HFF-Myc (cell line): ENCODE measurements at regions not wholly inside any gene's neighbourhood (a gene's known extent, or its start where the extent isn't known, plus 50 kb on each side); places are given as distances from the start of the nearest gene placed in this dataset.

ENCODE experiments used
- DNase-seq: peaks from one replicate; pipeline ENCODE4 v3.0.0-alpha.2; 2011; ENCODE audit warnings: low read depth; ENCODE audit errors: extremely low read depth
- H3K4me3 ChIP-seq: replicated peaks from 2 replicates; pipeline ENCODE4 v1.5.1; 2011; ENCODE audit warnings: low read depth, mild to moderate bottlenecking, control low read depth, low read length
- CTCF ChIP-seq: IDR thresholded peaks from 2 replicates; pipeline ENCODE4 v1.5.1; 2012; ENCODE audit warnings: mild to moderate bottlenecking, low read depth, low read length, control low read depth; ENCODE audit errors: missing control alignments

DNA sequence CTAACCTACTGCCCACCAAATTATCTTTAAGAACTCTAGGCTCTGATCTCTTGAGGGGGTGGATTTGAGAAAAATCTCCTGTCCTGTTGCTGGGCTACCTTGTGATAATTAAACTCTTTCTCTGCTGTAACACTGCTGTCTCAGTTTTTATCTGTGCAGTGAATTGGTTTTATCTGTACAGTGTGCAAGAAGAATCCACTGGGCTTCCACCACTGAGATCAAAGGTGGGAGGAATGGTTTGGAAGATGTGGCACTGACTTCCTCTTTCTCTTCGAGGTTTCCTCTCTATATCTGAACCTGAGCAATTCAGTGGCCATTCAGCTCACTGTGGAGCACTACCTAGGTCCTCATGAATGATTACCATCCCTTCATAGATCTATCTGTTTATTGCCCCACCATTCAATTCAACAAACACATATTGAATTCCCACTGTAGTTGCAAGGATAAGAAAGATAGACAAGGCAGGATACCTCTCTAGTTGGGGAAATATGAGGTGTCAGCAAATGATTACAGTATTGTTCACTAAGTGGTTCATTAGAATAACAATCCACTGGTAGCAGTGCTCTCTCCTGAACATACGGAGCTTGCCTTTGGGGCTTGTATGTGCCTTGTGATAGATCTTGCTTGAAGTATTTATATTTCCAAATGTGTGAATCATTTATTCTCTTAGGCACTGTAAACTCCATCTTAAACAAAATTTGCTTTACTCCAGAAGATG lies 172.1 kb upstream of the ARG1 start:
- DNase-seq = no peak
- H3K4me3 ChIP-seq = no peak overlapping the region
- TF ChIP-seq CTCF = no peak

DNA sequence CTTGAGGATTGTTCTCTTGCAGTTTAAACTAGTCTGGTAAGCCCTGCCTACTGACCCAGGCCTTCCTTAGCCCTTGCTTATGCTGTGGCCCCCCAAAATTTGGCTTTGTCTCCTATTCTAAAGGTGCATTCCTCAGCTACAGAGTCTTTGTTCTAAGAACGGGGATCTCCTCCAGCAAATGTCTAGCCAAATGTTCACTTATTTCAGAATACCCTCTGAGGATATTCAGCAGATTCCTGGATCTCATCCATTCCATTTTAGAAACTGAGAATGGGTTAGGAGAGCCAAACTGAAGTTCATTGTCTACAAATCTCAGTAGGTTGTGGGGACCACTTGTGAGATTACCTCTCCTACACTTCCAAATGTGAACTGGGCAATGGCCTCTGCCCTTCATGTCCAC lies 164.2 kb upstream of the ARG1 start:
- DNase-seq = no peak
- no peak overlapping the region for H3K4me3 ChIP-seq
- TF ChIP-seq CTCF = no peak

DNA sequence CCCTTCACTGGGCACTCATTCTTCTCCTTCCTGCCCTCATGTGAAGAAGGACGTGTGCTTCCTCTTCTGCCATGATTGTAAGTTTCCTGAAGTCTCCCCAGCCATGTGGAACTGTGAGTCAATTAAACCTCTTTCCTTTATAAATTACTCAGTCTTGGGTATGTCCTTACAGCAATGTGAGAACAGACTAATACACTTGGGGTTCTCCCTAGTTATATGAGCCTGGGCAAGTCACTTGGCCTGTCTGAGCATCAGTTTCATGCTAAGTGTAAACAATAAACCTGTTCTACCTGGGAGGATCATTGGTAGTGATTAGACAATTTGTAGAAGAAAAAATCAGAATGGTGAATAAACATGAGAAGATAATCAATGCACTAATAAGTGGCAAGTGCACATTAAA lies 162.2 kb upstream of the ARG1 start:
- no peak for TF ChIP-seq CTCF
- no peak overlapping the region for H3K4me3 ChIP-seq
- no peak for DNase-seq

DNA sequence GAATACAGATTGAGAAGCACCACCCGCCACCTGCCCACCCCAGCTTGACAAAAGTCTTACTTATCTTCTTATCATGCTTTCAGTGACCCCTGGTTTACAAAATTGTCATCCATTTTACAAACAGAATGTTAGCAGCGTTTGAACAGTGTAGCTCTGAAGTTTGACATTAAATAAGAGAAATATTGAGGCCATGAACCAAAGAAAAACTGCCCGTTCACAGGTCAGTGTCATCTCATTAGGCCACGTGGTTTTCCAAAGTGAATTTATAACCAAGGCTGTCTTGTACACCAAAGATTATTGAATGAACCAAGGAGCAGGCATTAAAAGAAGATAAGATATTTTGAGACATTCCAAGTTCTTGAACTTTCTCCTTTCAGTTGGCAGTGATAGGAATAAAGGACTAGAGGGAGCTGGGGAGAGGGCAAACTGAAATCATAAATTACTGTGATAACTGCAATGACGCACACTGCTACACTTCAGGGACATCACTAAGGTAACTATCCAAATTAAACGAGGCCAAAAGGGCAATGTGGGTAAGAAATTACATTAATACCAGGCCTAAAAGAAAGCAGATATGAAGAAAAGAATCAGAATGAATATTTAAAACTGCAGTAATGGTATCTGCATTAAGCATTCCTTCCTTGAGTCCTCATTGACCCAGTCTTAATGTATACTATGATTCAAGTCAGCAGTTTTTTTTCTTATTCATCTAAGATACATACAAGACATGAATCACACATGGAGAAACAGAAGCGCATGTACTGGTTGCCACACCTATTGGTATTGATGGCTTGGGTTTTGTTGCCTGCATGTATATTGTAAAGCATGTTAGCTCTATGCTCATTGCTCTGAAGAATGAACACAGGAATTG lies 159.8 kb upstream of the ARG1 start:
- no peak for TF ChIP-seq CTCF
- no peak for DNase-seq
- no peak overlapping the region for H3K4me3 ChIP-seq

GRCh38 chr6:131413831-131414191 lies 159.2 kb upstream of the ARG1 start:
- no peak overlapping the region for H3K4me3 ChIP-seq
- no peak for DNase-seq
- no peak for TF ChIP-seq CTCF

DNA sequence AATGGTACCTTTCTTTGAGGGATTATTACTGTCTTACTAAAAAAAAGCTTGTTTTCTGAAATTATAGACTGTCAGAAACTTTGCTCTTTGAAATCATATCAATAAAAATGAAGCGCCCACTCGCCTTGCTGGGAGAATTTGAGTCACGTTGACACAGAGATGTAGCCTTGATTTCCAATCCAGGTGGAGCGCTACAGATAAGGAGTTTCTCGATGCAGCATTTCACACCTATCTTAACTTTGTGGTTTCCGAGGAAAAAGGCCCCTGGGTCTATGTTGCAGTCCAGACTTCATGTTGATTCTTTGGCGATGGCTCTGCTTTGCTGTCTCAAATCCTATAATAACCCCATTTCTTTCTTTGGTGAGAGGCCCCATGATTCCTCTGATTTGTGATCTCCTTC lies 158.1 kb upstream of the ARG1 start:
- no peak for TF ChIP-seq CTCF
- no peak overlapping the region for H3K4me3 ChIP-seq
- no peak for DNase-seq

DNA sequence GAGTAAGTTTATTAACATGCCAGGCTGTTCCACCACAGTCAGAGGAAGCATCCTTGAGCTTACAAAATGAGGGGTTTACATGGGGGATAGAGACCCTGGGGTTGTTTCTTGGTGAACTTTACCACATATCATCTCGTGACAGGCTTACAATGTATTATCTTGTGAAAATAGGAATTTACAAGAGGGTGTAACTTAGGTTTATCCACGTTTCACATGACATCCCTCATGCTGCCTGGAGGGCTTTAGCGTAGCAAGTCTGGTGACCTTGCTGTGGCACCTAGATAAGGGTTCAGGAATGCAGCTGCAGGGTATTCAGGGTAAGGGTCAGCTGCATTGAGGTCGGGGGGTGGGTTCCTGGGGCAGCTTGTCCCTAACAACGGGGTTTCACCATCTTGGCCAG lies 154.6 kb upstream of the ARG1 start:
- H3K4me3 ChIP-seq = no peak overlapping the region
- no peak for TF ChIP-seq CTCF
- no peak for DNase-seq
